ENCODE measurements at regions not wholly inside any gene's neighbourhood (a gene's known extent, or its start where the extent isn't known, plus 50 kb on each side); places are given as distances from the start of the nearest gene placed in this dataset.

DNA sequence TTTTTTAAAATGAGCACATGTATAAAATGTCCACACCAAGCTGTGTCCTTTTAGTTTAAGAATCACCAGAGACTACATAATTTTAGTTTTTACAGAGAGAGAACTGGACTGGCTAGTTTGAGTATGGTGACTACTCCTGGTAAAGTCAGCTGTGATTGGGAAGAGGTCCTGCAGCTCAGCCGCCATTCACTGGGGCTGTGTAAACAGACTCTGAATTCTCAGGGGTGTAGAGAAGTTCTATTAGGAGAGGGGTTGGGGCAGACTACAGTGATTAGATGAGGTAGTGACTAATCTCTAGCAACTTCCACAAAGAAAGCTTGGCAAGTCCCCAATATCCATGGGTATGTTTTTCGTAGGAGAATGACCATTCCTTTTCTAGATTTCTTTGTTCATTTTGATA, 341.2 kb upstream of the MAP3K7 start:
- no peak for DNase-seq

GRCh38 chr6:90925726-90926125, 338.9 kb upstream of the MAP3K7 start:
- no peak for DNase-seq

- DNase-seq, result no peak
Measured at GRCh38 chr6:90922325-90922724, 335.5 kb upstream of the MAP3K7 start.

DNA sequence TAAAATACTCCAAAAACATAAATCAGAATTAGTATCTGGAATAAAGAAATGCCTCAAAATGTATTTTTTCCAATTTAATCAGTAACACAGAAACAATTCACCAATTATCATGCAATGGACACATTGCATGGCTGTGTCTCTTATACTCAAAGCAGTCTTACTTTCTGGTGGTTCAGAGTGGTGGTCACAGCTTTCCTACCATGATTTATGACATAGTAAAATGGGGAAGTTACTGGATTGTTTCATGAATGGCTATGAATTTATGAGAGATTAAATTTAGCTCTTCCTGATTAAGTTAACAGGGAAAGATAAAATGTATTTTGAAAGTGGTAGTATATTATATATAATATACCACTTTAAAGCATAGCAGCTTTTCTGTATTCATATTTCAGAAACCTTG, 331.5 kb upstream of the MAP3K7 start:
- no peak for DNase-seq

GRCh38 chr6:90917376-90917775, 330.5 kb upstream of the MAP3K7 start:
- DNase-seq, result no peak

- no peak for DNase-seq
Measured at GRCh38 chr6:90916968-90917367, 330.1 kb upstream of the MAP3K7 start.

- DNase-seq, result no peak
Measured at GRCh38 chr6:90915224-90915915, 328.5 kb upstream of the MAP3K7 start.

GRCh38 chr6:90914312-90914711, 327.4 kb upstream of the MAP3K7 start:
- no peak for DNase-seq

DNA sequence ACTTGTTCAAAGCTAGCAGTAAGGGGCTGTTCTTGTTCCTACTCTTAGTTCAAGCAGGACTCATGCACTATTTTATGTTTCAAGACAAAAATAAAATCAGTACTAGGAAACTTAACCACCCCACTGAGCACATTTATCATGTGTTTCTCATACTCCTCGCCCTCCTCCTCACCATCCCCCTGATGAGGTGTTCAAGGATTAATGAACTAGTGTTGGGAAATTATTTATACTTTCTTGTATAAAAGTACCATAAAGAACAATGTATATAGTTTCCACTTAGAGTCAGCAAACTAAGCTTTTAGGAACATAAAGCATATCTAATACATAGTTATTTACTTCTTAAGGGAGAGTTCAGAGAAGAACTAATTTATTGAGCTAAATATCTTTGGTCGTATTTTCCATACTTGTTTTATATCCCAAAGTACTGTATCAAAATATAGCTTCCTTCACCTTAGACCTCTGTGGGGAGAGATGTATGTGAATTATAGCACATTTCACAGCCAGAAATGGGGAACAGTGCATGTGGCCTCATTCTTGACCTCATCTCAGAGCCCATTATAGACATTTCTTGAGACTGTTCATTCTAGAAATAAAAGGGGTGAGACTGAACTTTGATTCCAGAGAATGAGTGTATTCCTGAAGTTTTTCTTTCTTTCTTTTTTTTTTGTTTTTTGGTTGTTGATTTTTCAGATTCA, 326.5 kb upstream of the MAP3K7 start:
- no peak for DNase-seq

GRCh38 chr6:90911642-90912041, 324.8 kb upstream of the MAP3K7 start:
- DNase-seq, result no peak

DNA sequence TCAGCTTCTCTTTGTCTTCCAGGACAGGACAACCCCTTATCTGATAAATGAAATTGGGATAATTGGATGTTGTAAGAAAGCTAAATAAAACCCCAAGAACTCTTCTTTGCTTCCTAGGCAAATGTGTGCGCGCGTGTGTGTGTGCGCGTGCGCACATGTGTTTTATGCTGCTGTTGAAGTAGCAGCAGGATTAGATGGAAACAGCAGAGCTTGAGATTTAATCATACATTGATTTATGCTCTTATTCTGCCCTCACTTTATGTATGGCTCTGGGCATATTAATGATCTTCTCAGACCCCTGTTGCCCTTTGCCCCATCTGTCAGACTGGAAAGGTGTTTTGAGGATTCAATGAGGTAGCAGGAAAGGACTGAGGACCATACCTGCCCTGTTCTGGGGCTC, 324.0 kb upstream of the MAP3K7 start:
- DNase-seq, result no peak

DNA sequence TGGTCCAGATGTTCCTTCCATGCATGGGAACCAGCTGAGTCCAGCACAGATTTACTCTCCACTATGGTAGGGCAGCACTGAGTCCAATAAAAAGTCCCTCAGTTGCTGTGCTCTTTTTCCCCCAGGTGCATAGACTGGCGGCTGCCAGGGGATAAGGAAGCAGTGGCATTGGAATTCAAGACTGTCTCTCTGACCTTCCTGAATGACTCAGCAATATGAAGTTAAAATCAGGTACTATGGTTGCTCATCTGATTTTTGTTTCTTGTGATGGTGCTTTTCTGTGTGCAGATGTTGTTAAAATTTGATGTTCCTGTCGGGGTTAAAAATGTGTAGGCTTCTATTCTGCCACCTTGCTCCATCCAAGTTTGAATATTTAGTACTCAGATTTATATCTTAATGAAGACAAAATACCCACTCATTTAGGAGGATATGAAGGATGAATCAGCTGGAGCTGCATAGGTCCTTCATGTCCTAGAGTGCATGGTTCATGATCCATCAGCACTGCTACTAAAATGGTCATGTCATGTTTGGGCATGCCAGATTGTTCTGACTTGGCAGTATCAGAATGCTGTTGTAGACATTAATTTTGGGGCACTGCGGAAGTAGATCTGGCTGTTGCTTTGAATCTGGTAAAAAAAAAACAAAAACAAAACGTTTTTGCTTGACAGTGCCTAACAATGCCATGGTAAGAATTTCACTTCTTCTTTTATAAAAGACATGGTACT, 321.2 kb upstream of the MAP3K7 start:
- DNase-seq, result no peak

GRCh38 chr6:90905351-90905750, 318.5 kb upstream of the MAP3K7 start:
- no peak for DNase-seq

DNA sequence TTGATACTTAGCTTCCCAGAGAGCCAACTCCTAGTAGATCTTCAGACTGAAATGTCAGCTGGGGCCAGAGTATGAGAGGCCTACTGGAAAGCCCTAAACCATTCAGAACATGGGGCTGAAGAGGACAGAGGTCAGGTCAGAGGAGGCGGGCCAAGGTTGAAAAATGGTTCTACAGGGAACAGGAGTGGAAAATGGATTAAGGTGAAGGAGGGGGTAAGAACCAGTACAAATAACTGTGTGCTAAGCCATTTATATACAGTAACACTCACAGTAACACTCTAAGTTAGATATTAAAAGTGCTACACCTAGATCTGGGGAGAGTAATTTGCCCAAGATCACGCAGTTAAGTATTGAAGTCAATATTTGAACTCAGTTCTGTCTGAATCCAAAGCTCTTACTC, 313.2 kb upstream of the MAP3K7 start:
- DNase-seq, result no peak

DNA sequence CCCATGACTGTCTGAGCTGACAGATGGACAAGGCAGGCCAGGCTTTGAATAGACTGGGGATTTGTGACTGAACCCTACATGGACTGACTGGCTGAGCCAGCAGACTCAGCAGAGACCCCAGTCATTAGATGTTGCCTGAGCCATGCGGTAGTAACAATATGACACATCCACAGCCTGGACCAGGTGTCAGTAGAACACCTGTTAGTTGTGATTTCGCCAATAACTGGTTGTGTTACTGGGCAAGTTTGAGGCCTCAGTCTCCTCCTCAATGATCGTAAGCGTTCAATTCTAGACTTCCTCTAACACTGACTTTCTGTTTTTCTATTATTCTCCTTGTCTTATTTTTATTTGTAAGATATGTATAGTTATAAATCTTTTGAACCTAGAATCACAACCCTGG, 311.9 kb upstream of the MAP3K7 start:
- no peak for DNase-seq

DNA sequence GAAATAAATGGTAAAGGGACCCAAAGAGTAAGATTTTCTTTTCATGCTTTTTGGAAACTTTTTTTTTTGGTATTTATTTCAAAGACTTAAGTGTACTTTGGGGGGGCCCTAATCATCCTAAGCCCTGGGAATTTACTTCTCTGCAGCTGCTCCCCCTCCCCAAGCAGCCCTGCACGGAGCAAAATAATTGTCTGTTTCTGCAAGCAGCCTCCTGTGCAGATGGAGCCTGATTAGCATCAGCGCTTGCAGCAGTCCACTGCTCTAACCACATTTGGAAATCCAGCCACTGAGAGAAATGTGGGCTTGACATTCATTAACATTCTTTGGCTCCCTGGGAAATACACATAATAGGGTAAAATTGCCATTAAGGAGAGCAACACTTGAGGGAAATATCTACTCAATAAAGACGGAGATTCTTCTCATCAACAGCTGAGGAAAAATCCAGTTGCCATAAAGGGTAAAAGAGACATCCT, 309.2 kb upstream of the MAP3K7 start:
- no peak for DNase-seq

GRCh38 chr6:90895299-90896074, 308.6 kb upstream of the MAP3K7 start:
- no peak for DNase-seq

DNA sequence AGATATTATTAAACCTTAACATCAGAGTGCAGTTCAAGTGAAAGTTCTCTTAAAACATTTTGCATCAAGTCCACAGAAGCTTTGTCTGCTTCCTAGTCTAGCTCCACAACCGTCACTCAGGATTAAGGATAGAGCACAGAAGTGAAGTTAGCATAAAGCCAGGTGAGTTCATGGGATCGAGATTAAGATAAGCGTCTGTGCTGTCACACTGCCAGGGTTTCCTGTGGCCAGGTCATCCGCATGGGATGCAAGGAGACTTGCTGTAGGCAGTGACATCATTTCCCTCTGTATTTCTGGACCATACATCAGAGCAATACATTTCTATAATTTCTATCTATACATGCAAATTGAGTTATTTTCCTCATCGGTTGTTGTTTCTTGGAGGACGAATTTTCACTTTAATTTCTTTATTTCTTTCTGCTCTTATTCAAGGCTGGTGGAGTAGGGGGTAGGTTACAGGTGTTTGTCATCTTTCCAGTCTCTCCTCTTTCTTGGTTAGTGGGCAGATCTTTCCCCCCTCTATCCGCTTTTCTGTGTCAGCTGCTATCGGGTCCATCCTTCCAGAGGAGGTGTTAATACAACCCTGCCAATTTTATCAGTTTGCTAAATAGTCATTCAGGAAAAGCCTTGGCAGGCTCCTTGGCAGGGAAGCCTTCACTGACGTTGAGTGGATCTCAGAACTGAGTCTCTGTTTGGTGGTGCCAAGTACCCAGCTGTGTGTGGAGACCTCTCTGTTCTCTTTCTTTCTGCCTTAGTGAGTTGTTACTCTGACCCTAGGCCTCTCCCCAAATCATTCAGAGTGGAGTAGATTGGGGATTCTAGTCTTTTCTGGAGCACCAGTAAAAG, 307.6 kb upstream of the MAP3K7 start:
- no peak for DNase-seq

- no peak for DNase-seq
Measured at GRCh38 chr6:90893400-90893799, 306.5 kb upstream of the MAP3K7 start.

DNA sequence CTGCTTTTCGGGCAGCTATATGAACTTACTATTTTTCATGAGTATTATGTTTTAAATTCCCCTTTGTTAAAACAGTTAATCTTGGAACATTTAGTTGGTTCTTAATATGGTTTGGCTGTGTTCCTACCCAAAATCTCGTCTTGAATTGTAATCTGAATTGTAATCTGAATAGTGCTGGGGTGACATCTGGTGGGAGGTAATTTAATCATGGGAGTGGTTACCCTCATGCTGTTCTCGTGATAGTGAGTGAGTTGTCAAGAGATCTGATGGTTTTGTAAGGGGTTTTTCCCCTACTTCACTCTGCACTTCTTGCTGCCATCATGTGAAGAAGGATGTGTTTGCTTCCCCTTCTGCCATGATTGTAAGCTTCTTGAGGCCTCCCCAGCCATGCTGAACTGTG, 305.4 kb upstream of the MAP3K7 start:
- DNase-seq, result no peak

GRCh38 chr6:90891355-90891754, 304.5 kb upstream of the MAP3K7 start:
- no peak for DNase-seq

DNA sequence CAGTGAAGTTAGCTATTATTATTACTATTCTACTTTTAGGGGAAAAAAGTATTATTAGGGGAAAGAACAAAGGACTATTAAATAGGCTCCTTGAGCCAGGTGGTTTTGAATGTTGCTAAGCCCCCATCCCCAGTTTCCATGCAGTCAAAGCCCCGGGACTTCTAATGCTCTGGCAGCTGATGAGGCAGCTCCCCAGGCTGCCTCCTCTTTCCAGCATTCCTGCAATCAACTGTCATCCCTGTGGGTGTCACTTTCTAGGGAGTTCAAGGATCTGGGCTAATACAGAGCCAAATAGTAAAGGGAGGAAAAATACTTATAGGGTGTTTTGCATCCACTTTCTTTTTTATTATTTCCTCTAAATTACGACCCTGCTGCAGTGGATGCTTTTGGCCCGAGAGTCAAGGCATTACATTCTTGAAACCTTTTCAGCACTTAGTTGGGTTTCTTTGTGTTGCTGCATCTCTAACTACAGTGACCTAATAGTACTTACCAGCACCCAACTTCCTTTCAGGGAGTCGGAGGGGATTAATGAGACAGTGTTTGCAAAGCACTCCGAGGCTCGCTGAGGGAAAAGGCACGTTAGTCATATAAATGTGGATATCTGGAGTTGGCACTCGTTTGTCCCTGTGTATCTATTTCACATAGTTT, 303.9 kb upstream of the MAP3K7 start:
- no peak for DNase-seq

Measured in stimulated activated CD4-positive, alpha-beta T cell treated with anti-CD3 and anti-CD28 coated beads, Interleukin-2, amount 100 ng/mL, for 24 hours (primary cell).